ENCODE measurements at regions not wholly inside any gene's neighbourhood (a gene's known extent, or its start where the extent isn't known, plus 50 kb on each side); places are given as distances from the start of the nearest gene placed in this dataset.
"Not testable (repeated sequence)": the region's sequence is repeated elsewhere in the genome, so short reads cannot be mapped to it uniquely, and the experiment has no call there.

DNA sequence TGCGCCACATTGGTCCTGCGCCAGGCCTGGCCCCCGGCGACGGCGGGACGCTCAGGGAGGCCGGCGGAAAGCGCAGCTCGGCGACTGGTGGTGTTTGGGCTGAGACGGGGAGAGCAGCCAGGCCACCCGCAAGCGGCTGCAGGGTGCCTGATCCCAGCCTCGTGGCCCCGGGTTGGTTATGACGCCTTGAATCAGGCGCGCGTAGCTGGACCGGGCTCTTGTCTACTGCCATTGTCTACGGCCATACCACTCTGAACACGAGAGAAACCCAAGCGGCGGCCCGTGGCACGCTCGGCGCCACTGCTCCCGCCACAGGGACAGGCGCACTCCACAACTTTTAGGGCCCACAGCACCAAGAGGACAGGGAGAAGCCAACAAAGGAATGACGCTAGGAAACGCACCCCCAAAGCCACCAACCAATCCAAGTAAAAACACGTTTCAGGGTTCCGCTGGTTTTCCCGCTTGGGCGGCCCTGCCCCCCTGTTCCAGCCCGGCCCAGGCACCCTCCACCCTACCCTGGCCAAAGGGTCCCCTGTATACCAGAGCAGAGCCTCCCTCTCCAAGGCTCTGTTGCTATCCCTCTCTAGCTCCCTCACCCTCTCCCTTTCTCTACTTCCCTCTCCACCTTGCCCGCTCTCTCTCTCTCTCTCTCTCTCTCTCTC is 1849.3 kb upstream of the DEFB115 start:
- Histone ChIP-seq H3K36me3 (ENCODE audit: low read length) (no peaks in the 10 kb centered on the region), H3K27me3 (ENCODE audit: low read length) (no peaks in the 10 kb centered on the region), H3F3A (ENCODE audit: insufficient read depth) (no peaks in the 10 kb centered on the region), H2AFZ (ENCODE audit: low read depth, low read length, severe bottlenecking) (no peak overlapping the region), H3K27ac (ENCODE audit: low read depth, low read length) (no peak overlapping the region), H3K79me2 (ENCODE audit: insufficient read depth, low read length) (no peaks in the 10 kb centered on the region), H4K20me1 (ENCODE audit: low read depth, low read length) (no peaks in the 10 kb centered on the region), H3K9me2 (replicated peaks; ENCODE audit: insufficient read depth, low read length) (no peaks in the 10 kb centered on the region), H3K9ac (ENCODE audit: low read length) (no peak overlapping the region), H3K4me2 (ENCODE audit: low read depth, low read length, poor library complexity, severe bottlenecking) (no peak overlapping the region), H3K9me3 (ENCODE audit: insufficient read depth, low read length) (no peaks in the 10 kb centered on the region; the same call in 1 of the 2 replicates), H3K4me3 (ENCODE audit: insufficient read depth, low read length, poor library complexity, severe bottlenecking) (no peak overlapping the region)
- no peak for TF ChIP-seq EZH2phosphoT487 (conservative IDR thresholded peaks at IDR 0.05; ENCODE audit: low read length)
- TF ChIP-seq, protein P1, sequence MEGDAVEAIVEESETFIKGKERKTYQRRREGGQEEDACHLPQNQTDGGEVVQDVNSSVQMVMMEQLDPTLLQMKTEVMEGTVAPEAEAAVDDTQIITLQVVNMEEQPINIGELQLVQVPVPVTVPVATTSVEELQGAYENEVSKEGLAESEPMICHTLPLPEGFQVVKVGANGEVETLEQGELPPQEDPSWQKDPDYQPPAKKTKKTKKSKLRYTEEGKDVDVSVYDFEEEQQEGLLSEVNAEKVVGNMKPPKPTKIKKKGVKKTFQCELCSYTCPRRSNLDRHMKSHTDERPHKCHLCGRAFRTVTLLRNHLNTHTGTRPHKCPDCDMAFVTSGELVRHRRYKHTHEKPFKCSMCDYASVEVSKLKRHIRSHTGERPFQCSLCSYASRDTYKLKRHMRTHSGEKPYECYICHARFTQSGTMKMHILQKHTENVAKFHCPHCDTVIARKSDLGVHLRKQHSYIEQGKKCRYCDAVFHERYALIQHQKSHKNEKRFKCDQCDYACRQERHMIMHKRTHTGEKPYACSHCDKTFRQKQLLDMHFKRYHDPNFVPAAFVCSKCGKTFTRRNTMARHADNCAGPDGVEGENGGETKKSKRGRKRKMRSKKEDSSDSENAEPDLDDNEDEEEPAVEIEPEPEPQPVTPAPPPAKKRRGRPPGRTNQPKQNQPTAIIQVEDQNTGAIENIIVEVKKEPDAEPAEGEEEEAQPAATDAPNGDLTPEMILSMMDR (IDR thresholded peaks at IDR 0.05; ENCODE audit: insufficient read depth, low read length, poor library complexity, severe bottlenecking): no peak

DNA sequence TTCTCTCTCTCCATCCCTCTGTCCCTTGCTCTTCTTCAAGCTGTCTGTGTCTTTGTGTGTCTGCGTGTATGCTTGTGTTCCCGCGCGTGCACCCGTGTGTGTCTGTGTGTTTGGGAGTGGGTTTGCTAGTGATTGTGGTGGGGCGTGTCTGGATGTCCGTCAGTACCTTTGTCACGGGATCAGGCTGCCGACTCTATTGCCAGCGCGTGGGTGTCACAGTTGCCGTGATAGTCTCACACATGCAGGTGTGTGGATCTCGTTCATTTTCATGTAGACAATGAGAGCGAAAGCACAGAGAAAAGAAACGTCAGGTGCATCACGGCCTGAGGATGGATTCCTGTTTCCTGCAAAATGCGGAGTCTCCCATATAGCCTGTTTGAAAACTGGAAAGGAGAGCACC is 1848.8 kb upstream of the DEFB115 start:
- H3K4me3 ChIP-seq (ENCODE audit: insufficient read depth, low read length, poor library complexity, severe bottlenecking); H3K36me3 ChIP-seq (ENCODE audit: low read length); H3K9me2 ChIP-seq (replicated peaks; ENCODE audit: insufficient read depth, low read length); H4K20me1 ChIP-seq (ENCODE audit: low read depth, low read length); H3K4me2 ChIP-seq (ENCODE audit: low read depth, low read length, poor library complexity, severe bottlenecking); H3F3A ChIP-seq (ENCODE audit: insufficient read depth); H3K9ac ChIP-seq (ENCODE audit: low read length); H2AFZ ChIP-seq (ENCODE audit: low read depth, low read length, severe bottlenecking); H3K27me3 ChIP-seq (ENCODE audit: low read length); H3K79me2 ChIP-seq (ENCODE audit: insufficient read depth, low read length); H3K27ac ChIP-seq (ENCODE audit: low read depth, low read length); H3K9me3 ChIP-seq (ENCODE audit: insufficient read depth, low read length): not testable (repeated sequence)

DNA sequence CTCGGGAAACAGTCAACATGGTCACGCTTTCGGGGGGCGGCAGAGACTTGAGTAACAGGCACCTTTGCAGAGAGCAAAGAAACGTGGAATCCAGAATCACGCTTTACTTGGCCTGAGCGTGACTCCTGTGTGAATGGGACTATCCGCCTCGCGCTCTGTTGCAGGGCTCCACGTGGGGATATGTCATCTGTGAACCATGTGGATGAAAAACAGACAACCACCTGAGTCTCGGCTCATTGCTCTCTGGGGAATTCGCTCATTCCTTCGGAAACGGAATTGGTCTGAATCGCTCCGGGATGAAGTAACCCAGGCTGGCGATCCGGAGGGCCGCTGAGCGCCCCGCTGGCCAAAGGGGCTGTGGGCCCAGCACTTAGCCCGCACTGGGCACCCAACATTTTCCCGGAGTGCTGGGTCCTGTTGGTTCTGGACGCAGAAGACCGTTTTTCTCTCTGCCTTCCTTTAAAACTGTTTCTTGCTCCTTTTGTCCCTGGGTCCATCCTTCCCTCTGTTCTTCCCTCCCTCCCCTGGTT is 1848.2 kb upstream of the DEFB115 start:
- H3K9ac ChIP-seq (ENCODE audit: low read length); H4K20me1 ChIP-seq (ENCODE audit: low read depth, low read length); H3K9me2 ChIP-seq (replicated peaks; ENCODE audit: insufficient read depth, low read length); H3K4me3 ChIP-seq (ENCODE audit: insufficient read depth, low read length, poor library complexity, severe bottlenecking); H3K27ac ChIP-seq (ENCODE audit: low read depth, low read length); H3K27me3 ChIP-seq (ENCODE audit: low read length); H3K36me3 ChIP-seq (ENCODE audit: low read length); H3K79me2 ChIP-seq (ENCODE audit: insufficient read depth, low read length); H3K9me3 ChIP-seq (ENCODE audit: insufficient read depth, low read length); H3K4me2 ChIP-seq (ENCODE audit: low read depth, low read length, poor library complexity, severe bottlenecking); H2AFZ ChIP-seq (ENCODE audit: low read depth, low read length, severe bottlenecking); H3F3A ChIP-seq (ENCODE audit: insufficient read depth): not testable (repeated sequence)

DNA sequence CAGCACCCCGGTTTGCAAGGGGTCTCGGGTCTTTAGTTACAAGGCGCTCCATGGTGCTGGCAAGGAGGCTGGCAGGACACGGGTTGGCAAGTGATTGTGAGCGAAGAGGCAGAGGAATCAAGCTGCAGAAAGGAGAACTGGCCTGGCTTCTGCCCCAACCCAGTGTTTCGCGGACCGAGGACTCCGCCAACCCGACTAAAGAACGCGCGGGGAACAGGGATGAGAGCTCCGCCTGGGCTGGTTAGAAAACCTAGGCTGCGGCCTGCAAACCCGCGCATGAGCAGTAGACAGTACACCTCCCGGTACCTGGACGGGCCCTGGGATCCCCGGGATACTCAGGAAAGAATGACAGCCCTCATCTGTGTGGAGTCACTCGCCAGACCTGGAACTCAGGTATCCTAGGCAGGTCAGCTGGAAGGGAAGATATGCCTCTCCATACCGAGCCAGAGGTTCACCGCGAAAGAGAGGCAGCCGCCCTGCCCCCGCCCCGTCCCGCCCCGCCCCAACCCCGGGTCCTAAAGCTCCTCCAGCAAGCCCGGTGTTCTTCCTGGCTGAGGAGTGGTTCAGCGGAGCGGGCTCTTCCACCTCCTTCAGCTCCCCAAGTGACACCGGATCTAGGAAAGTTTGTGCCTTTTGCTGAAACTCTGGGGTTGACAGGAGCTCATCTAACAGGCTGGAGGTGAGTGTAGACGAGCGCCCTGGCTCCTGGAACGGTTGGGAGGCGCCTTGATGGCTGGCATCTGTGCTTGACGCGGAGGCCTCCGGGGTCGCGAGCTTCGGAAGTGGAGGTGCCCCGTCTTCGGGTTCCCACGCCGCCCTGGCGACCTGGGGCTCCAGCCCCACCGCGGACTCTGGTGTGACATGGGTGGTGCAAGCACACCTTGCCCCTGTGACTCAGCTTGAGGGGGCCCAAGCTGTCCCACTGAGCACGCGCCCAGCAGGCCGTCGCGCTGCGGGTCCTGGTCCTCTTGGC is 1847.3 kb upstream of the DEFB115 start:
- Histone ChIP-seq H3K27me3 (ENCODE audit: low read length) (no peaks in the 10 kb centered on the region), H3K9me2 (replicated peaks; ENCODE audit: insufficient read depth, low read length) (no peaks in the 10 kb centered on the region), H2AFZ (ENCODE audit: low read depth, low read length, severe bottlenecking) (no peak overlapping the region), H3K4me3 (ENCODE audit: insufficient read depth, low read length, poor library complexity, severe bottlenecking) (no peak overlapping the region), H3K36me3 (ENCODE audit: low read length) (no peaks in the 10 kb centered on the region), H3K9ac (ENCODE audit: low read length) (no peak overlapping the region), H3K9me3 (ENCODE audit: insufficient read depth, low read length) (no peaks in the 10 kb centered on the region; the same call in 1 of the 2 replicates), H3K27ac (ENCODE audit: low read depth, low read length) (no peak overlapping the region), H3K79me2 (ENCODE audit: insufficient read depth, low read length) (no peaks in the 10 kb centered on the region), H3F3A (ENCODE audit: insufficient read depth) (no peaks in the 10 kb centered on the region), H4K20me1 (ENCODE audit: low read depth, low read length) (no peaks in the 10 kb centered on the region), H3K4me2 (ENCODE audit: low read depth, low read length, poor library complexity, severe bottlenecking) (no peak overlapping the region)
- no peak for TF ChIP-seq EZH2phosphoT487 (conservative IDR thresholded peaks at IDR 0.05; ENCODE audit: low read length)
- TF ChIP-seq, protein P1 (IDR thresholded peaks at IDR 0.05; ENCODE audit: insufficient read depth, low read length, poor library complexity, severe bottlenecking): no peak
